AG04449 (cell line): ENCODE measurements at regions not wholly inside any gene's neighbourhood (a gene's known extent, or its start where the extent isn't known, plus 50 kb on each side); places are given as distances from the start of the nearest gene placed in this dataset.

ENCODE experiments used
- CTCF ChIA-PET: fragments of 350-600 bp; formaldehyde crosslinking; extraction: SDS; loops from one replicate; lab custom pipeline; 2021; ENCODE audit warnings: antibody characterized with exemption; lab: Yijun Ruan, JAX
- POLR2A ChIA-PET: fragments of 400-600, 350-600 bp; formaldehyde crosslinking; extraction: SDS; loops from one replicate; lab custom pipeline; 2020; ENCODE audit warnings: antibody characterized with exemption, inconsistent platforms; lab: Yijun Ruan, JAX
- DNase-seq: peaks from one replicate; pipeline ENCODE4 v3.0.0-alpha.2; 2010; ENCODE audit warnings: low read depth, low spot score
- H3K4me3 ChIP-seq: 2 replicates; pipeline ENCODE4 v1.5.1; 2011; ENCODE audit warnings: low read depth, mild to moderate bottlenecking, control low read depth, low read length
- CTCF ChIP-seq: IDR thresholded peaks from one replicate; pipeline ENCODE4 v1.5.1; 2011; ENCODE audit warnings: mild to moderate bottlenecking, moderate library complexity, low read length, control low read depth, inconsistent platforms; ENCODE audit not compliant: insufficient read depth; ENCODE audit errors: missing control alignments

- no peak for DNase-seq
- no peak overlapping the region for H3K4me3 ChIP-seq
- no peak for TF ChIP-seq CTCF
- POLR2A ChIA-PET = no interaction called here
- CTCF ChIA-PET = no interaction called here
These were observed 851.5 kb downstream of the SORCS1 start for GRCh38 chr10:106313041-106313440.

DNA sequence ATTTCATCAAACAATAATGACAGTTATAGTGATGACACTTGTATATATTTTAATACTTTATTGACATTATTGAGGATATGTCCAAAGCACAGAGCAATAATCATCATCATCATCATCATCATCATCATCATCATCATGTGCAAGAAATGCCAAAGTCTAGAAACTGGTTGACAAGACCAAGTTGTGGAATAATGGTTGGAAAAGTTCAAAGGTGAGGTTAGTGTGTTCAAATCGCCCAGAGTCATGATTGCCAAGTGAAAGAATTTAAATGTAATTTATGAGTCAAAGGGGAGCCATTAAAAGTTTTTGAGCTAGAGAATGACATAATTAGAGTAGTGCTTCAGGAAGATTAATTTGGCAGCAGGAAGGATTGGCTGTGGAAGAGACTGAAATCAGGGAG is 852.4 kb downstream of the SORCS1 start:
- H3K4me3 ChIP-seq = no peak overlapping the region
- TF ChIP-seq CTCF = no peak
- DNase-seq = no peak
- CTCF ChIA-PET = no interaction called here
- POLR2A ChIA-PET = no interaction called here

DNA sequence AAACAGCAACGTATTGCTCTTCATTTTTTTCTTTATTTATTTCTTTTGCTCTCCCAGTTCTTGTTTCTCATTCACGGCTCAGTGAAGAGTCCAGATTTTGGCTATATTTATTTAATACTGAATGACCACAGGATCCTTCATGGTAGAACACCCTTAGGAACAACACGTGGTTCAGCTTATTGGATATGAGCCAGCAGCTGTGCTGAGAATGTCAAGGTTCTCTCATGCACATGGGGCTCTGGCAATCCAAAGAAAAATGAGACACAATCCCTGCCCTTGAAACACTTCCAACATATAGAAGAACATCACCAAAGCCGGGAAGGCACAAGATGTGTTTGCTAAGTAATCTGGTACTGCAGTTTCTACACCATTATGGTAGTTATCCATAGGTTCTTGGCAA is 852.9 kb downstream of the SORCS1 start:
- no peak for DNase-seq
- no peak overlapping the region for H3K4me3 ChIP-seq
- POLR2A ChIA-PET = no interaction called here
- TF ChIP-seq CTCF = no peak
- CTCF ChIA-PET = no interaction called here

DNA sequence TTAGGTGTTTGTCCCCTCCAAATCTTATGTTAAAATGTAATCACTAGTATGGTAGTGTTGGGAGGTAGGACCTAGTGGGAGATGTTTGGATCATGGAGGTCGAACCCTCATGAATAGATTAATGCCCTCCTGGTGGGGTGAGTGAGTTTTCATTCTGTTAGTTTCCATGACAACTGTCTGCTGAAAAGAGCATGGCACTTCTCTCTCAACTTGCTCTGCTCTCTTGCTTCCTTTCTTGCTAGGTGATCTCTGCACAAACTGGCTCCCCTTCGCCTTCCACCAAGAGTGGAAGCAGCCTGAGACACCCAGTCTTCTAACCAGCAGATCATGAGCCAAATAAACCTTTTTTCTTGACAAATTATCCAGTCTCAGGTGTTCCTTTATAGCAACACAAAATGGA is 853.9 kb downstream of the SORCS1 start:
- no peak for DNase-seq
- no peak for TF ChIP-seq CTCF
- no peak overlapping the region for H3K4me3 ChIP-seq
- ChIA-PET CTCF (no interaction called here), POLR2A (no interaction called here)

- CTCF ChIA-PET = no interaction called here
- no peak for DNase-seq
- TF ChIP-seq CTCF = no peak
- H3K4me3 ChIP-seq = no peak overlapping the region
- POLR2A ChIA-PET = no interaction called here
These were observed 855.1 kb downstream of the SORCS1 start for GRCh38 chr10:106309376-106309775.

DNA sequence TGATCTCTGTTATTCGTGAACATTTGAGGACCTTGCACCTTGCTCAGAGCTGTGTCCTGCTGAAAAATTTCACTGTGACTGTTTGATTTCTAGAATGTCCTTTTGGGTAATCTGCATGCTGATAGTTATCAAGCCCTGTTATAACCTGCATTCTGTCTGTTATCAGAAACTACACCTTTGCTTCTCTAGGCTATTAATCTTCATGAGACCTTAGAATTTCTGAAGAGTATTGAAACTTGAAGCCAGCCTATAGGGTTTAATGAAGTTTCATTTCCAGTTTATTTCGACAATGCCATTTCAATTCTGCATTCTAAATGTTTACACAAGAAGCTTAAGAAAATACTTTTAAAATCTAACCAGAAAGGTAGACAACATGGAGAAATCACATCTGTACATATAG is 856.2 kb downstream of the SORCS1 start:
- CTCF ChIA-PET = no interaction called here
- POLR2A ChIA-PET = no interaction called here
- no peak for TF ChIP-seq CTCF

GRCh38 chr10:106304056-106304455 is 860.5 kb downstream of the SORCS1 start:
- TF ChIP-seq CTCF = no peak
- CTCF ChIA-PET = no interaction called here
- DNase-seq = no peak
- H3K4me3 ChIP-seq = no peak overlapping the region
- POLR2A ChIA-PET = no interaction called here

More for the DNA sequence above, 856.2 kb downstream of the SORCS1 start:
- no peak overlapping the region for H3K4me3 ChIP-seq
- DNase-seq = no peak
